HepG2 (cell line): ENCODE measurements at regions not wholly inside any gene's neighbourhood (a gene's known extent, or its start where the extent isn't known, plus 50 kb on each side); places are given as distances from the start of the nearest gene placed in this dataset.

Experiments used
- ATAC-seq: fragments of 200-7000 bp; cut with Tn5 transposase; 3 replicates; pipeline ENCODE4 v1.9.1; 2020; ENCODE audit warnings: mild to moderate bottlenecking, moderate library complexity
- BruUV-seq: library from RNA; stranded (reverse); fragments of 400-500 nt; replicated peaks from 2 replicates; lab custom pipeline; 2021; lab: Mats Ljungman, UMichigan
- CTCF ChIA-PET: fragments of 300-600 bp; formaldehyde crosslinking; extraction: SDS; loops from one replicate; lab custom pipeline; 2021; ENCODE audit warnings: low total read pairs, inconsistent platforms, low intra/inter-chr PET ratio; lab: Yijun Ruan, JAX
- POLR2A ChIA-PET: fragments of 350-600 bp; sonication (Branson Sonifier 250); formaldehyde crosslinking; loops from one replicate; lab custom pipeline; 2020; ENCODE audit warnings: antibody characterized with exemption, inconsistent platforms; lab: Yijun Ruan, JAX
- DNase-seq: peaks from one replicate; pipeline ENCODE4 v3.0.0-alpha.2; 2015; ENCODE audit warnings: low spot score
- FAIRE-seq: peaks from 3 replicates; lab custom pipeline; 2011; peaks lifted over from hg19 to GRCh38; lab: Jason Lieb, UNC
- H2AFZ ChIP-seq: one replicate; pipeline ENCODE4 v1.6.1; 2011; ENCODE audit warnings: low read length, inconsistent platforms
- H3K27ac ChIP-seq: fragments of 300-600 bp; 3 replicates; pipeline ENCODE4 v1.8.0; 2011; ENCODE audit warnings: mixed run types, mild to moderate bottlenecking, mixed read lengths, low read length, inconsistent platforms; ENCODE audit not compliant: insufficient read depth; ENCODE audit errors: extremely low read length
- H3K27me3 ChIP-seq, 2 experiments: fragments of 200-600 bp in 1 of 2; 2 replicates in 1 of 2; 3 replicates in 1 of 2; pipeline versions ENCODE4 v1.6.0 to v1.8.0; 2011; ENCODE audit warnings: low read length in 2 of 2, mild to moderate bottlenecking in 2 of 2, moderate library complexity in 2 of 2, inconsistent platforms in 1 of 2; ENCODE audit not compliant: insufficient read depth in 2 of 2, control insufficient read depth in 1 of 2
- H3K36me3 ChIP-seq, 2 experiments: fragments of 200-600 bp in 1 of 2; replicated peaks in 1 of 2; 2 replicates in 1 of 2; 3 replicates in 1 of 2; pipeline versions ENCODE4 v1.5.1 to v1.8.0; 2011; ENCODE audit warnings: low read length in 2 of 2, inconsistent platforms in 1 of 2; ENCODE audit not compliant: insufficient read depth in 2 of 2, control insufficient read depth in 1 of 2
- H3K4me1 ChIP-seq: 2 replicates; pipeline ENCODE4 v1.5.1; 2012; ENCODE audit warnings: low read length, inconsistent platforms; ENCODE audit not compliant: insufficient read depth
- H3K4me2 ChIP-seq: 2 replicates; pipeline ENCODE4 v1.6.0; 2011; ENCODE audit warnings: low read depth, low read length, inconsistent platforms
- H3K4me3 ChIP-seq, 3 experiments: fragments of 200-600 bp in 1 of 3; sonication (generic), shearing (Covaris generic) in 1 of 3; replicated peaks in 1 of 3; 2 replicates each; pipeline ENCODE4 v1.5.1; 2011 to 2016; ENCODE audit warnings: low read length in 3 of 3, inconsistent platforms in 2 of 3, low read depth in 2 of 3, mild to moderate bottlenecking in 2 of 3, control low read depth in 1 of 3, mixed read lengths in 1 of 3; ENCODE audit not compliant: insufficient read depth in 1 of 3
- H3K79me2 ChIP-seq: one replicate; pipeline ENCODE4 v1.6.1; 2011; ENCODE audit warnings: low read length, inconsistent platforms; ENCODE audit not compliant: insufficient read depth
- H3K9ac ChIP-seq: 2 replicates; pipeline ENCODE4 v1.6.0; 2011; ENCODE audit warnings: mild to moderate bottlenecking, low read depth, low read length, inconsistent platforms; ENCODE audit not compliant: insufficient read depth
- H3K9me3 ChIP-seq: 2 replicates; pipeline ENCODE4 v1.5.1; 2012; ENCODE audit warnings: mild to moderate bottlenecking, low read length
- H4K20me1 ChIP-seq: 2 replicates; pipeline ENCODE4 v1.6.0; 2011; ENCODE audit warnings: inconsistent platforms, mild to moderate bottlenecking, low read length, moderate library complexity; ENCODE audit not compliant: insufficient read depth
- ASH2L ChIP-seq: fragments of 300-600, 200-600 bp; sonication (generic); IDR thresholded peaks from 2 replicates; pipeline ENCODE4 v1.7.0; 2017; ENCODE audit warnings: low read depth, mild to moderate bottlenecking, moderate library complexity, mixed read lengths, low read length; ENCODE audit not compliant: insufficient read length
- ELF4 ChIP-seq: sonication (generic); formaldehyde crosslinking; IDR thresholded peaks from 2 replicates; pipeline ENCODE4 v1.5.0; 2020; ENCODE audit warnings: missing genetic modification reagents, mild to moderate bottlenecking, moderate library complexity, borderline replicate concordance
- FOXA3 ChIP-seq: IDR thresholded peaks from 2 replicates; pipeline ENCODE4 v1.6.1; 2016; ENCODE audit warnings: missing genetic modification reagents, missing compliant biosample characterization
- FOXP1 ChIP-seq, 2 experiments: fragments of 450-650 bp in 1 of 2; IDR thresholded peaks; 2 replicates each; pipeline ENCODE4 v1.6.1; 2017 to 2018; ENCODE audit warnings: antibody characterized with exemption in 1 of 2
- HCFC1 ChIP-seq: fragments of 150-350 bp; IDR thresholded peaks from 2 replicates; pipeline ENCODE4 v1.6.1; 2014; ENCODE audit warnings: low read depth, low read length
- HDAC6 ChIP-seq: fragments of 200-600 bp; sonication (generic); IDR thresholded peaks from 2 replicates; pipeline ENCODE4 v1.7.0; 2017; ENCODE audit warnings: mild to moderate bottlenecking, antibody characterized with exemption, low read length, low read depth
- NR2F6 ChIP-seq, 2 experiments: IDR thresholded peaks; 2 replicates each; pipeline ENCODE4 v1.6.1; 2016; ENCODE audit warnings: antibody characterized with exemption in 1 of 2, mild to moderate bottlenecking in 1 of 2
- PAF1 ChIP-seq: IDR thresholded peaks from 2 replicates; pipeline ENCODE4 v1.6.1; 2016; ENCODE audit warnings: missing genetic modification reagents, missing compliant biosample characterization
- RBM22 ChIP-seq: fragments of 200-400 bp; formaldehyde crosslinking; optimal IDR thresholded peaks from 2 replicates; pipeline ENCODE3; 2017; ENCODE audit warnings: mild to moderate bottlenecking, low read length, moderate library complexity
- ZFX ChIP-seq: sonication (generic); formaldehyde crosslinking; IDR thresholded peaks from 2 replicates; pipeline ENCODE4 v1.4.0; 2020; ENCODE audit warnings: mild to moderate bottlenecking, low read depth, missing genetic modification reagents, moderate library complexity
- ZMYM3 ChIP-seq: sonication (generic); formaldehyde crosslinking; IDR thresholded peaks from 2 replicates; pipeline ENCODE4 v1.5.1; 2020; ENCODE audit warnings: mild to moderate bottlenecking, missing genetic modification reagents
- WGBS: methylation state at CpG from one replicate; pipeline ENCODE4 v1.1.6; 2017; ENCODE audit warnings: low lambda C conversion rate; 5-methylcytosine and 5-hydroxymethylcytosine counted together
- in situ Hi-C: cut with HindIII; loops from 2 replicates; pipeline ENCODE4 v1.10.0; 2017; ENCODE audit warnings: low pct_unique_long_range_greater_than_20kb; ENCODE audit not compliant: extremely low pct_ligation_motif_present
- intact Hi-C: fragments of 100-400 bp; cut with micrococcal nuclease; formaldehyde crosslinking; loops from one replicate; pipeline ENCODE4 v1.10.0; 2022; ENCODE audit not compliant: unreplicated experiment
- TF ChIP-seq, protein P1 (sequence below): sonication (generic); formaldehyde crosslinking; IDR thresholded peaks from 2 replicates; pipeline ENCODE4 v1.9.0; 2021; ENCODE audit warnings: missing genetic modification reagents, borderline replicate concordance
- TF ChIP-seq, protein P2 (sequence below): IDR thresholded peaks from 2 replicates; pipeline ENCODE4 v1.6.1; 2016; ENCODE audit warnings: missing compliant biosample characterization, missing genetic modification reagents, borderline replicate concordance
- TF ChIP-seq, protein P3 (sequence below), 2 experiments: sonication (generic) in 1 of 2; formaldehyde crosslinking in 1 of 2; IDR thresholded peaks; 2 replicates each; pipeline versions ENCODE4 v1.4.0 to v1.6.1; 2018 to 2020; ENCODE audit warnings: missing genetic modification reagents in 2 of 2, borderline replicate concordance in 1 of 2, low read depth in 1 of 2, mild to moderate bottlenecking in 1 of 2, missing biosample characterization in 1 of 2

DNA sequence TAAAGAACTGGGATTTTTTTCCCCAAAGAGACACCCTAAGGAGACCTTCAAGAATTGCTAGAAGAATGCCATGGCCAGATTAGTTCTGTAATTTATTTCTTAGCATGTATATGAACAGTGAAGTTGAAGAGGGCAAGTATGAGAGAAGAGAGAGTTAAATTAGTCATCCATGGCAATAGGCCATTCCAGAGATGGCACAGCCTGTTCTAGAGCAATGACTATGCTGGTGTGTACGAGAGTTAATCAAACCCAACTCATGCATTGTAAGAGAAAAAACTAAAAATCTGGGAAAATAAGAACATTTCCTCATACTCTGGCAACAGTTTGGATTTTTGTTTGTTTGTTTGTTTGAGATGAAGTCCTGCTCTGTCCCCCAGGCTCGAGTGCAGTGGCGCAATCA lies 112.1 kb upstream of the PIK3C3 start:
- Histone ChIP-seq H3K9me3 (no peaks in the 10 kb centered on the region), H3K79me2 (no peaks in the 10 kb centered on the region), H4K20me1 (no peaks in the 10 kb centered on the region), H3K4me2 (no peak overlapping the region), H3K27ac (no peak overlapping the region), H3K9ac (no peak overlapping the region), H3K27me3 (no peaks in the 10 kb centered on the region), H3K36me3 (no peaks in the 10 kb centered on the region), H2AFZ (no peak overlapping the region), H3K4me1 (no peaks in the 10 kb centered on the region), H3K4me3 (no peak overlapping the region)
- TF ChIP-seq ZFX (CRISPR knock-in tag) (no peak), RBM22 (no peak), ZMYM3 (CRISPR knock-in tag) (no peak), FOXP1 (IDR thresholded peaks at IDR 0.05) (no peak), FOXP1 (CRISPR knock-in tag; IDR thresholded peaks at IDR 0.05) (no peak), HCFC1 (no peak), HDAC6 (no peak), PAF1 (CRISPR knock-in tag) (no peak), FOXA3 (CRISPR knock-in tag) (no peak), ASH2L (no peak), ELF4 (CRISPR knock-in tag) (no peak), NR2F6 (IDR thresholded peaks at IDR 0.05) (no peak), NR2F6 (CRISPR knock-in tag; IDR thresholded peaks at IDR 0.05) (no peak)
- TF ChIP-seq, protein P1, sequence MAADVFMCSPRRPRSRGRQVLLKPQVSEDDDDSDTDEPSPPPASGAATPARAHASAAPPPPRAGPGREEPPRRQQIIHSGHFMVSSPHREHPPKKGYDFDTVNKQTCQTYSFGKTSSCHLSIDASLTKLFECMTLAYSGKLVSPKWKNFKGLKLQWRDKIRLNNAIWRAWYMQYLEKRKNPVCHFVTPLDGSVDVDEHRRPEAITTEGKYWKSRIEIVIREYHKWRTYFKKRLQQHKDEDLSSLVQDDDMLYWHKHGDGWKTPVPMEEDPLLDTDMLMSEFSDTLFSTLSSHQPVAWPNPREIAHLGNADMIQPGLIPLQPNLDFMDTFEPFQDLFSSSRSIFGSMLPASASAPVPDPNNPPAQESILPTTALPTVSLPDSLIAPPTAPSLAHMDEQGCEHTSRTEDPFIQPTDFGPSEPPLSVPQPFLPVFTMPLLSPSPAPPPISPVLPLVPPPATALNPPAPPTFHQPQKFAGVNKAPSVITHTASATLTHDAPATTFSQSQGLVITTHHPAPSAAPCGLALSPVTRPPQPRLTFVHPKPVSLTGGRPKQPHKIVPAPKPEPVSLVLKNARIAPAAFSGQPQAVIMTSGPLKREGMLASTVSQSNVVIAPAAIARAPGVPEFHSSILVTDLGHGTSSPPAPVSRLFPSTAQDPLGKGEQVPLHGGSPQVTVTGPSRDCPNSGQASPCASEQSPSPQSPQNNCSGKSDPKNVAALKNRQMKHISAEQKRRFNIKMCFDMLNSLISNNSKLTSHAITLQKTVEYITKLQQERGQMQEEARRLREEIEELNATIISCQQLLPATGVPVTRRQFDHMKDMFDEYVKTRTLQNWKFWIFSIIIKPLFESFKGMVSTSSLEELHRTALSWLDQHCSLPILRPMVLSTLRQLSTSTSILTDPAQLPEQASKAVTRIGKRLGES, result no peak
- TF ChIP-seq, protein P2, sequence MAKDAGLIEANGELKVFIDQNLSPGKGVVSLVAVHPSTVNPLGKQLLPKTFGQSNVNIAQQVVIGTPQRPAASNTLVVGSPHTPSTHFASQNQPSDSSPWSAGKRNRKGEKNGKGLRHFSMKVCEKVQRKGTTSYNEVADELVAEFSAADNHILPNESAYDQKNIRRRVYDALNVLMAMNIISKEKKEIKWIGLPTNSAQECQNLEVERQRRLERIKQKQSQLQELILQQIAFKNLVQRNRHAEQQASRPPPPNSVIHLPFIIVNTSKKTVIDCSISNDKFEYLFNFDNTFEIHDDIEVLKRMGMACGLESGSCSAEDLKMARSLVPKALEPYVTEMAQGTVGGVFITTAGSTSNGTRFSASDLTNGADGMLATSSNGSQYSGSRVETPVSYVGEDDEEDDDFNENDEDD, result no peak
- TF ChIP-seq, protein P3, sequence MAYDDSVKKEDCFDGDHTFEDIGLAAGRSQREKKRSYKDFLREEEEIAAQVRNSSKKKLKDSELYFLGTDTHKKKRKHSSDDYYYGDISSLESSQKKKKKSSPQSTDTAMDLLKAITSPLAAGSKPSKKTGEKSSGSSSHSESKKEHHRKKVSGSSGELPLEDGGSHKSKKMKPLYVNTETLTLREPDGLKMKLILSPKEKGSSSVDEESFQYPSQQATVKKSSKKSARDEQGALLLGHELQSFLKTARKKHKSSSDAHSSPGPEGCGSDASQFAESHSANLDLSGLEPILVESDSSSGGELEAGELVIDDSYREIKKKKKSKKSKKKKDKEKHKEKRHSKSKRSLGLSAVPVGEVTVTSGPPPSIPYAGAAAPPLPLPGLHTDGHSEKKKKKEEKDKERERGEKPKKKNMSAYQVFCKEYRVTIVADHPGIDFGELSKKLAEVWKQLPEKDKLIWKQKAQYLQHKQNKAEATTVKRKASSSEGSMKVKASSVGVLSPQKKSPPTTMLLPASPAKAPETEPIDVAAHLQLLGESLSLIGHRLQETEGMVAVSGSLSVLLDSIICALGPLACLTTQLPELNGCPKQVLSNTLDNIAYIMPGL (CRISPR knock-in tag; IDR thresholded peaks at IDR 0.05; ENCODE audit: borderline replicate concordance in 1 of 2, low read depth in 1 of 2), result no peak
- BruUV-seq, result no TSS peak
- ChIA-PET CTCF (no interaction called here), POLR2A (no interaction called here)
- ATAC-seq (no peak), FAIRE-seq (no peak), DNase-seq (no peak)
- WGBS, result 2% methylated on average over 3 of the region's 3 CpGs
- in situ Hi-C loops, result no loop called here
- intact Hi-C loops, result no loop called here
